ENCODE measurements at regions not wholly inside any gene's neighbourhood (a gene's known extent, or its start where the extent isn't known, plus 50 kb on each side); places are given as distances from the start of the nearest gene placed in this dataset.
"Not testable (repeated sequence)": the region's sequence is repeated elsewhere in the genome, so short reads cannot be mapped to it uniquely, and the experiment has no call there.

- no peak for DNase-seq
These were observed 179.9 kb downstream of the ADSS2 start for GRCh38 chr1:244271691-244272308.

- DNase-seq: peak; percentile 83
These were observed 179.0 kb downstream of the ADSS2 start for GRCh38 chr1:244272471-244273261.

GRCh38 chr1:244273262-244273844 lies 178.4 kb downstream of the ADSS2 start:
- no peak for DNase-seq

- no peak for DNase-seq
These were observed 177.7 kb downstream of the ADSS2 start for GRCh38 chr1:244273845-244274619.

DNA sequence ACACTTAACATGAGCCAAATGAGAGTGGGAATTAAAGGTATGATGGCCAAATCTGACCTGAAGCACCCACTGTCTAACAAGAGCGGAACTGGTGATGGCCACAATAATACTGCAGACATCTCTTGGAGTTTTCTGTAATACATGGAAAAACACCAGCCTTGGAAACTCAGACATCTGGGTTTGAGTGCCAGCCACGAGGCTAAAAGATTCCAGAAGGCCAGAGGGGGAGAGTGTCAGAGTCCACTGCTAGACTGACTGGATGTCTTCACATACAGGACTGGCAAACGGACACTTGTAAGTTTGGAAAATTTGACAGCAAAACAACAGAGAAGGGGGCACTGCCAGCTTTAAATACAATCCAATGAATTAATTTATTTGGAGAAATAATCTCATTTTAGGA lies 175.1 kb downstream of the ADSS2 start:
- DNase-seq: no peak

- DNase-seq: no peak
These were observed 171.5 kb downstream of the ADSS2 start for GRCh38 chr1:244280201-244280600.

DNA sequence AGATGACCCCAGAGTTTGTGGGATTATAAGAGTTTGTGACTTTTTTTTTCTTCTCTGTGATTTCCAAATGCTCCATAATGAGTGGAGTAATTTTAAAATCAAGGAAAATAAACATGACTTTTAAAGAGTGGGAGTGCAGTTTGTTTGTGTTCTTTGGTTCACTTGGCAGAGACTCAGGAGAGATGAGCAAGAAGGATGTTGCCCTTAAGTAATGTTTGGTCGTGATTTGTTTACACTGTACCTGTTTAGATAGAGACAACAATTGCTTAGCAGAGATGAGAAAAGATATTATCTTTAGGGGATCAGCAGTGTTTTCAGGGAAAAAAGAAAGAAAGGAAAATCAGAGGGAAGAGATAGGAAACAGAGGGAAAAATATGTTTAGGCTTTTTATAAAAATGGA lies 170.8 kb downstream of the ADSS2 start:
- DNase-seq: no peak

GRCh38 chr1:244283772-244284171 lies 167.9 kb downstream of the ADSS2 start:
- no peak for DNase-seq

DNA sequence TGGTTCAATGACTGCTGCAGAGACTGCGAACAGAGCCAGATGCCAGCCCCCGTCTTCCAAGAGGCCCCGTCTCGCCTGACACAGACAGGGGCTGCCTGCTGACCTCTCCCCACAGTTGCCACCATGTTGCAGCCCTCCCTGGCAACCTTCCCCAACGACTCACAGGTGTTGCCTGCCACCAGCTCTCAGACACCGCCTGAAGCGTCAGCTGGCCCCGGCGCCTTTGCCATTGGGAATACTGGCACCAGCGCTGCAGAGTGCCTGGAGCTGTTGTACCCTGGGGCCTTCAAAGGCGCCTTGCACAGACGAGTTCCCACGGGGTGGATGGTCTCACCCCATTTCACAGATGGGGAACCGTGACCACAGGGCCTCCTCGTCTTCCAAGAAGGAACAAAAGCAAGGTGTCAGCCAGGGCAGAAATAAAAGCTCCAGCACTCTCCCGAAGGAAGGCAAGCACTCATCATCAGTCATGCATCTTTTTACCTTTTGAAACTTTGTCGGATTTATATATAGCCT lies 167.0 kb downstream of the ADSS2 start:
- DNase-seq: no peak

DNA sequence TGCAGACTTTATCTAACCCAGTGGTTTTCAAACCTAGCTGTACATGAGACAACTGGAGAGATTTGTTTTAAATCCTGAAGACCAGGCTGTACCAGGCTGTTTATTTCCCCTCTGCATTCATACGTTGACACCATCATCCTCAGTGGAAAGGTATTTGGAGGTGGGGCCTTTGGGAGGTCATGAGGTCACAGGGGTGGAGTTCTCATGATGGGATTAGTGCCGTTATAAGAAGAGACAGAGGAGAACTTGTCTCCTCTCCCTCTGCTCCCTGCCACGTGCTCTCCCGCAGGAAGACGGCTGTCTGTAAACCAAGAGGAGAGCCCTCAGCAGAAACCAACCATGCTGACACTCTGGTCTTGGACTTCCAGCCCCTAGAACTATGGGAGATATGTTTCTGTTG lies 165.4 kb downstream of the ADSS2 start:
- DNase-seq: no peak

DNA sequence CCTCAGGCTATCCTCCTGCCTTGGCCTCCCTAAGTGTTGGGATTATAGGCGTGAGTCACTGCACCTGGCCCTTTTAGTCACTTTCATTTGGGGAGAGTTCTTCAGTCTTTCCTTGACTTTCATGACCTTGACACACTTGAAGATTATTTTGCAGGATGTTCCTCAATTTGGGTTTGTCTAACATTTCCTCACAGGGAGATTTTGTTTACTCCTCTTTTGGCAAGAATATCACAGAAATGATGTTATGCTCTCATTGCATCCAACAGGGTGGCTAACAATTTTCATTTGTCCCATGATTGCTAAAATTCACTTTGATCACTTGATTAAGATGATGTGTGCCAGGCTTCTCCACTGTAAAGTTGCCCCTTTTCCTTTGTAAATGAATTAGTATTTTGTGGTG lies 164.0 kb downstream of the ADSS2 start:
- DNase-seq: no peak

GRCh38 chr1:244288663-244289062 lies 163.0 kb downstream of the ADSS2 start:
- DNase-seq: no peak

DNA sequence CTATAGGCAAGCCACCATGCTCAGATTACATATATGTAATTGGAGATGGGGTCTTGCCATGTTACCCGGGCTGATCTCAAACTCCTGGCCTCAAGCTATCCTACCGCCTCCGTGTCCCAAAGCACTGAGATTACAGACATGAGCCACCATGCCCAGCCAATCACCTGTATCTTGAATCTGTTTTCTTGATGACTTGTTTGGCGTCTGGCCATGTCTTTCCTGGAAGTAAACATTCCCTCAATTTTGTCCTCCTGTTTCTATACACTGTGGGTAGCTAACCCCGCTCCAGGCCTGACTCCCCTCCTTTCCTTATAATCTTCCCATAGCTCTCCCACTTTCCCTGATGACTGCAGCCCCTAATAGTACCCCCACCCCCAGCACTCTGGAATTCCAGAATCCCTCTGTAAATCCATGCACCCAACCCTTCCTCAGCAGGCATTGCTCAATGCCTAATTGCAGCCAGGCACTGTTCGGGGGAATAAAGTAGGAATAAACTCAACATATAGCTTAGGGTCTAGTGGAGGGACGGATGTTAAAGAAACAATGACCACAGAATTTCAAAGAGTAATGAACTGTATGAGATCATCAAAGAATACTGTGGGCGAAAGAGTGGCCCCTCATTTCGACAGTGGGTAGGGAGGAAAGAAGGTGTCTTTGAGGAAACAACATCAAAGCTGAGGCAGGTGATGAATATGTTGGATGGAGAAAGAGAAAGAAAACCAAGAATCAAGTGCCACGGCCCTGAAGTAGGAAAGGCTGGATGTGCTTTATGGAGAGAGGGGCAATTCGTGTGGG lies 161.5 kb downstream of the ADSS2 start:
- DNase-seq: no peak

DNA sequence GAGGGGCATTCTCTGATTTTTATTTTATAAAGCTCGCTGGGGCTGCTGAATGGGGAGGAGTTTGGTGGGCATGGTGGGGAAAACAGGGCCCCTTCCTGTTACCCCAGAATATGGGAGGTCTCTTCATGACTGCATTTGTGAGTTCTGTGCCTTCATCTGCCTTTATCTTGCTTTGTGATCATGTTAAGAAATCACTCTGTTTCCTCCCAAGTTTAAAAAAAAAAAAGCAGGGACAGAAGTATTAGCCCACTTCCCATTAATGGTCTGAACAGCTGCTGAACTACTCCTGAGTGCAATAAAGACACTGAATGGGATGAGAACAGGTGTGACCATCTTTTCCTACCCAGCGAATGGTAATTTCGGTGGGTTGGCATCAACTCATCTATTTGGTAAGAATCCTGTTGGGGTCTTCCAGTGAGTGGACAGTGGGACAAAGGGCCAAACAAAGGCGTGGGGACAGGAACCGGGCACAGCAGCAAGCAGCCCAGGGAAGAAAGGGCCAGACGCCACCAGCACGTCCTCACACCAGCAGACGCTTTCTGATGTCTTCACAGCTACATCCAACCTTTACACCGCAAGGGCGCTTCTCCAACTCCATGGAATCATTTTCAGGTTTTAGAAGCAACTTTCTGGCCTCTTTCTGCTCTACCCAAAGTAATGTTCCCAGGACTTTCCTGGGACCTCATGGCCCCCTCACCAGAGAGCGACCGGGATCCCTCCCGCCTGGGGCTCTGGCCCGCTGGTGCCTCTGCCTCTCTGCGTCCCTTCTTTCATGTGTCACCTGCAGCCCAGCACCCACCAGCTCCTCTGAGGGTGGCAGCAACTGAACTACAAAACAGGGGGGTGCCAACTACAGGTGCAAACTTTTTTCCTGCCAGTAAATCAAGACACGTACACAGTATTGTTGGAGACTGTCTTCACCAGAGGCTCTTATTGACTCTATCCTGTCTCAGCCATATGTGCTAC lies 160.2 kb downstream of the ADSS2 start:
- no peak for DNase-seq

GRCh38 chr1:244294599-244295224 lies 157.0 kb downstream of the ADSS2 start:
- DNase-seq: no peak

DNA sequence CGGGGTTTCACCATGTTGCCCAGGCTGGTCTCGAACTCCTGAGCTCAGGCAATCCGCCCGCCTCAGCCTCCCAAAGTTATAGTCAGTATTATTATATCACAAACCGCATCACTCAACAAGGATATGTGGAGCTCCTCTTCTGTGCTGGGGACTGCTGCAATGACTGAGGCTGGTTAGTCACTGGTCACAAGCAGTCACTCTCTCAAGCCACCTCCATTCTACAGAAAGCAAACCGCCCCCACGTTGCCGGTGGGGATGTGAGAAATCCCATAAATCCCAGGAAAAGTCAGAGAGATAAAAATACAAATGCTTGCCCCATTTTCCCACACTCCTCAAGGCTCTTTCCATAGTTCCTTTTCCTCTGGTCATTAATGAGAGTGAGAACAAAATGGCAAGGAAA lies 155.7 kb downstream of the ADSS2 start:
- no peak for DNase-seq

- no peak for DNase-seq
These were observed 155.3 kb downstream of the ADSS2 start for GRCh38 chr1:244296447-244296846.

DNA sequence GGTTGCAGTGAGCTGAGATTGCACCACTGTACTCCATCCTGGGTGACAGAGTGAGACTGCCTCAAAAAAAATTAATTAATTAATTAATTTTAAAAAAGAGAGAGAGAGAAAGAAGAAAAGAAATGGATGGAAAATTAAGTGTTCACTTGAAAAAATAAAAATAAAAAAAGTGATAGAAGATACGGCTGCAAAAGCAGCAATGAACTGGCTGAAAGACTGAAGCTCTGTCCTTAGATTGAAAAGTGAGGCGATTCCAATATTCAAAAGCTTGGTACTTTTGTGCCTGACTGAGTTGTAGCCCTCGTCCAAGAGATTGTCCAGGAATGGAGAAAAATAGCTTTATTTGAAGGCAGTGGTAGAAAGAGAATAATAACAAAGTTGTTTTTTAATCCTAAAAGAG lies 154.6 kb downstream of the ADSS2 start:
- DNase-seq: no peak

- no peak for DNase-seq
These were observed 154.1 kb downstream of the ADSS2 start for GRCh38 chr1:244297616-244298015.

GRCh38 chr1:244300029-244300375 lies 151.7 kb downstream of the ADSS2 start:
- DNase-seq: not testable (repeated sequence)

DNA sequence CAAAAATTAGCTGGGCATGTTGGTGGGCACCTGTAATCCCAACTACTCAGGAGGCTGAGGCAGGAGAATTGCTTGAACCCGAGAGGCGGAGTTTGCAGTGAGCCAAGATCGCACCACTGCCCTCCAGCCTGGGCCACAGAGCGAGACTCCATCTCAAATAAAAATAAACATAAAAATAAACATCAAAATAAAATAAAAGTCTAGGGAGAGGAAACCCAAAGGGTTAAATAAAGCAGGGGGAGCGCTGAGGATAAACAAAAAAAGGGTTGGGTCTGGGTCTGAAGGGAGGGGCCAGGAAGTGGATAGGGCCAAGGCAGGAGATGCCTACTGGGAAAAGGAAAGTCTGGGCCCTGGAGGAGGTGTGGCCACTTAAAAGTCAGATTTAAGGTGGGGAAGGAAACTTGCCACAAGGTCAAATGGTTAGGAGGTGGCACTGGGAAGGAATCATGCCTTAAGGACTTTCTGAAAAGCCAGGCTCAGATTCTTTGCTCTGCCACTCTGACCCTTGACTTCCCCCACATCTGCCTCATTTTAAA lies 150.0 kb downstream of the ADSS2 start:
- DNase-seq: no peak

All from NCI-H1436 (cell line).